LNCaP clone FGC (cell line): ENCODE measurements at regions not wholly inside any gene's neighbourhood (a gene's known extent, or its start where the extent isn't known, plus 50 kb on each side); places are given as distances from the start of the nearest gene placed in this dataset.

ENCODE experiments used
- DNase-seq: peaks from one replicate; pipeline ENCODE4 v3.0.0-alpha.2; 2011; ENCODE audit warnings: low read depth
- H3K4me3 ChIP-seq: 2 replicates; pipeline ENCODE4 v1.5.1; 2011; ENCODE audit warnings: mild to moderate bottlenecking, low read depth, low read length, control low read depth
- TF ChIP-seq, protein P1 (sequence below): IDR thresholded peaks from 2 replicates; pipeline ENCODE4 v1.5.1; 2012; ENCODE audit warnings: mild to moderate bottlenecking; ENCODE audit not compliant: control insufficient read depth, insufficient read depth; ENCODE audit errors: extremely low read depth

DNA sequence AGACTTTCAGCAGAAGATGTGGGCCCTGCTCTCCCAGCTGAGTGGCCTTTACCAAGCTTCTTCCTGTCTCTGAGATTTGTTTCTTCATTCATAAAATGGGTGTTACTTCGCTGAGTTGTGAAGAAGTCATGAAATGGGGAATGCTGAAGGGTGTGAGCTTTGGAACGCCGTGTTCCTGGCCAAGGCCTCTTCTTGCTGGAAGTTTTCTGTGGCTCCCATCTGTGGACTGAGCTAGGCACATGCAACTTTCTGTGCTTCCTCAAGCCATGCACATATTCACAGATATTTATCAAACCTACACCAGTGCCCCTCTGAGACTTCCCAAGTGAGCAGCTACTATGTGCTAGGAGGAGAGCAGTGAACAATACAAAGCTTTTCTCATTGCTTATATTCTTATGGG, 106.3 kb upstream of the JUN start:
- no peak overlapping the region for H3K4me3 ChIP-seq
- TF ChIP-seq, protein P1, sequence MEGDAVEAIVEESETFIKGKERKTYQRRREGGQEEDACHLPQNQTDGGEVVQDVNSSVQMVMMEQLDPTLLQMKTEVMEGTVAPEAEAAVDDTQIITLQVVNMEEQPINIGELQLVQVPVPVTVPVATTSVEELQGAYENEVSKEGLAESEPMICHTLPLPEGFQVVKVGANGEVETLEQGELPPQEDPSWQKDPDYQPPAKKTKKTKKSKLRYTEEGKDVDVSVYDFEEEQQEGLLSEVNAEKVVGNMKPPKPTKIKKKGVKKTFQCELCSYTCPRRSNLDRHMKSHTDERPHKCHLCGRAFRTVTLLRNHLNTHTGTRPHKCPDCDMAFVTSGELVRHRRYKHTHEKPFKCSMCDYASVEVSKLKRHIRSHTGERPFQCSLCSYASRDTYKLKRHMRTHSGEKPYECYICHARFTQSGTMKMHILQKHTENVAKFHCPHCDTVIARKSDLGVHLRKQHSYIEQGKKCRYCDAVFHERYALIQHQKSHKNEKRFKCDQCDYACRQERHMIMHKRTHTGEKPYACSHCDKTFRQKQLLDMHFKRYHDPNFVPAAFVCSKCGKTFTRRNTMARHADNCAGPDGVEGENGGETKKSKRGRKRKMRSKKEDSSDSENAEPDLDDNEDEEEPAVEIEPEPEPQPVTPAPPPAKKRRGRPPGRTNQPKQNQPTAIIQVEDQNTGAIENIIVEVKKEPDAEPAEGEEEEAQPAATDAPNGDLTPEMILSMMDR: no peak
- no peak for DNase-seq

DNA sequence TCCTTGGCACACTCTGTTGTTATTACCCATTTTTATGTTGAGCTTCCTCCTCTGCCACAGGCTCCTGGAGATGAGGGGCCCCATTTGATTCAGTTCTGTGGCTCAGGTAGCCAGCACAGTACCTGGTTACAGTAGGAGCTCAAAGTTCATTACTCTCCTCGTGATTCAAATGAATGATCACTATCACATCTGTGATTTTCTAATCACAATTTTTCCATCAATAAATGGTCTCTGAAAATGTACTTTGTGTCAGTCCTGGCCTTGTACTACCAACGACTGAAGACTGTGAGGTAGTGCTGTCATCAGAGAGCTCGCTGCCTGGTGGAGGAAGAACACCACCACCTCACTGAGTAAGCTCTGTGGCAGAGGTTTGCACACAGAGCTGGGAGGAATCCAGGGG, 106.8 kb upstream of the JUN start:
- TF ChIP-seq, protein P1: no peak
- no peak overlapping the region for H3K4me3 ChIP-seq
- no peak for DNase-seq

DNA sequence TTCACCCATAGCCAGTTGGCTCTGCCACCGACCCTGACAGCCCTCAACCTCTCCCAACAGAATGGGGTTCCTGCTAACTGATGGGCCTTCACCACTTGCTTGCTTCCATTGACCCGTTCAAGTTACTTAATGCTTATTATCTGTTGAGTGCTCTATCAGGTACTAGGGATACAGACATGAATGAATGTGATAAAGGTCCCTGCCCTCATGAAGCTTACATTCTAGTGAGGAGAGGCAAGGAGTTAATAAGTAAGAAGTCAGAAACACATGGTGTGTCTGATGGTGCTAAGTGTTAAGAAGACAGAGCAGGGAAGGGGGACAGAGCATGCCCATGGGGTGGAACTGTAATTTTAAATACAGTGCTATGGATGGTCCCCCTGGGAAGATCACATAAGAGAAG, 107.5 kb upstream of the JUN start:
- no peak overlapping the region for H3K4me3 ChIP-seq
- DNase-seq: no peak
- TF ChIP-seq, protein P1: no peak

DNA sequence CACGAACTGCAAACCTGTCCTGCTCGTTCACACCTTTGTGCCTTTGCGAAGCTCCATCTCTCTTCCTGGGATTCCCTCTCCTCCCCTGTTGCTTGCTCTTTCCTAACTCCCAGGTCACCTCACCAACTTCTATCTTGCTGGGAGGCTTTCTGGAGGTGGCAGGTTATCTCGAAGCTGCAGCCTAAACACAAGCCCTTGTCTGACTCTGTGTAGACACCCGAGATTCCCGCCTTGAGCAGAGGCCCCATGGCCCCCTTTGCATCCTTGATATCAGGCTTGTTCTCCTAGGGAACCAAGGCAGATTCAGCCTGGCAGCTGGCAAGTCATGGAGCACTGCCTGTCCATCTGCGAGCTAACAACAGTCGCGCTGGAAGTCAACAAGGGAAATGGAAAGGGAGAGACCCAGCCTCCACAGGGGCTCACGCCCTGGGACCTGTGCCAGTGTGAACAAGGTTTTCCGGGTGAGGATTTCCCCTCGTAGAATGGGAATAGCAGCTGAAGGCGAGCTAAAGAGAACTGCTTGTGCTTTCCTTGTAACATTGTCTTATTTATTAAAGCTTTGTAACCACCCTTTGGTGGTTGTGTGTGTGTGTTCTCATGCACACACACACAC, 109.5 kb upstream of the JUN start:
- TF ChIP-seq, protein P1: no peak
- H3K4me3 ChIP-seq: no peak overlapping the region
- DNase-seq: no peak

DNA sequence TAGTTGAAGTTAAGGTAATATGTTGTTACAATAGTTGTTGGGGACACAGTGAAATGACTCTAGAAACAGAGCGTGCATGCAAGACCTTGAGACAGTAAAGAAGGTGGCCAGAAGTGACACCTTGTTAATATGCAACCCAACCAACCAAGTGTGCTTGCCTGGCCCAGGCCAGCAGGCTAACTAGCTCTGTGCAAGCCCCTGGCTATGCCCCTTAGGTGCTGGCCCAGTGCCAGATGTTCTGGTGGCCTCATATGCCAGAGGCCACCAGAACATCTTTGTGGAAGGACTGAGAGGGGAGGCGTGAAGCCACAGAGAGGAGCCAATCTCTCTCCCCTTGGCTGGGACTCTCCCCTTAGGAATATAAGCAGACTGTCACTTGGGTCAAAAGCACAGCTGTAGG, 111.2 kb upstream of the JUN start:
- no peak overlapping the region for H3K4me3 ChIP-seq
- no peak for DNase-seq
- TF ChIP-seq, protein P1: no peak

DNA sequence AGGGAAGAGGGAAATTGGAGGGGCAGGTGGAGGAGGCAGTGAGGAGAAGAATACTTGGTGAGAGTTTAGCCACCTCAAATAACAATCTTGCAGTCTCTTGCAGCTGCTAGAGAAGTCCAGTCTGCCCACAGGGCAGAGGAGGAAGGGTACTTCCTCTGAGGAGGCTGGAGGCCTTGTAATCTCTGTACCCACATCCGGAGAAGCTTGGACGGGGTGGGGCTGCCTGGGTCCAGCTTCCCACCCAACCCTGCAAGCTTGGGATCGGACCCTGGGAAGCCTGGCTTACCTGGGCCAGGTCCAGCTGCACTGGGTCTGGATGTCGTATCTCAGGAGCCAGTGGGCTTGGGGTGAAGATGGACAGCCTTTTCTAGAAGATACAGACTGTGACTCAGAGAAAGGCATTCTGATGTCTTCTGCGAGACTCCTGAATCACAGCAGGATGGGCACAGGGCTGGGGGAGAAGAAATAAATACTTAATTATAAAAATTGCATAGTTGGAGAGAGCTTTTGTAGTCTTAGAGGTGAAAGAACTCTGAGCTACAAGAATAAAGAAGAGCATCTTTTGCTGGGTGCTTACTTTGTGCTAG, 111.8 kb upstream of the JUN start:
- TF ChIP-seq, protein P1: no peak
- H3K4me3 ChIP-seq: no peak overlapping the region
- DNase-seq: no peak
